GM21423 (cell line): ENCODE measurements at regions not wholly inside any gene's neighbourhood (a gene's known extent, or its start where the extent isn't known, plus 50 kb on each side); places are given as distances from the start of the nearest gene placed in this dataset.
"Not testable (repeated sequence)": the region's sequence is repeated elsewhere in the genome, so short reads cannot be mapped to it uniquely, and the experiment has no call there.

Experiments used
- ATAC-seq: cut with Tn5 transposase; IDR thresholded peaks from one replicate; pipeline ENCODE4 v1.9.1; 2021; ENCODE audit warnings: mild to moderate bottlenecking, moderate library complexity; ENCODE audit not compliant: unreplicated experiment

- ATAC-seq, result peak; percentile 83
Observed at GRCh38 chr12:59055204-59055860, 135.0 kb upstream of the LRIG3 start.

GRCh38 chr12:59053266-59053899, 133.1 kb upstream of the LRIG3 start:
- ATAC-seq, result not testable (repeated sequence)

- no peak for ATAC-seq
Observed at GRCh38 chr12:59046763-59047534, 126.6 kb upstream of the LRIG3 start.

DNA sequence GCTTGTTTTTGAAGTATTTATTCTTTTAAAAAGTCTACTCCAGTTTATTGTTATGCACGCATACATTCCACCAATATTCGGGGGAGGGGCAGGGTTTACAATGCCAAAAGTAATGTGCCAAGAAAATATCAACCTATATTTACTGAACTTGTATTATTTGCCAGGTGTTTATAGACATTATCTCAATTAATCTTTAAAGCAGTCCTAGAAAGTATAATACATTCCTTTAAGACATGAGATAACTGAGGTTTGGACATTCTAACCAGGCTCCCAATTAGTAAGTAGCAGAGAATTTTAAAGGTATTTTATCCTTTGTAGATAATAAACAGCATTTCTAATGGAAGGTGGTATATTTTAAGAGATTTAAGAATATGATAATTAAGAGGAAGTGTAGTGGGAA, 124.5 kb upstream of the LRIG3 start:
- no peak for ATAC-seq

DNA sequence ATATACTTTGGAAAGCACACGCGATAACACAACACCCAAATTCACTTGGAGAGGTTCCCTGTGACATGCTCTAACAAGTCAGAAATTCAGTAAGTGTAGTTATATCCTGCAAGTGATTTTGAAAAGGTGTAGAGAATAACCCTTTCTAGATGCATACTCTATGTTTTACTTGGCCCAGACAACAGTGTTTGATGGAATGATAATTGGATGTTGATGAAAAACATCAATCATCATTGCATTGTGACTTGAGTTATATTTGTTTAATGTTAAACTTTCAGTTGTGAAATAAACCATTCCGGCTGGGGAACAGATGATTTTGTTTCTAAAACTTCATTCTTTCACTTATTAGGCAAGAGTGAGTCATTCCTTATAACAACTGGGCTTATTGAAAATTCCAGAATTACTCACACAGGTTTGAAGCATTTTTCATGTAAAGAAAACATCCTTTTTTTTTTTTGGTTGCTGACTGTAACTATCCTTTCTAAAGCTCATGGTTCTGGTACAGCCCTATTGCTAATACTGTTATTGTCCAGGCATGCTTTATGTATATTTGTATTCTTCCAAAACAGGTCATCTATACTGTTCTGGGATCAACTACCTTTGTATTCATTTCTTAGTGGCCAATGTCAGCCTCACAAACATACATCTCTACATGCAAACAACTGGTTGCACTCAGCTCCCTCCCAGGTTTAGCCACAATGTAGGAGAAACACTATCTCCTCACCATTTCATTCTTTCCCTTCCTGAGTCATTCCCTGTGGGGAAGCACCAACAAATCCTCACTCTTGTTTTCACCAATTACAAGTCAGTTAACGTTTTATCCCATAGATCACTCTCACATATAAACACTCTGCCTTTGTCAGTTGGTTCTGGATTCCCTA, 121.2 kb upstream of the LRIG3 start:
- ATAC-seq, result no peak

GRCh38 chr12:59040656-59041055, 120.4 kb upstream of the LRIG3 start:
- no peak for ATAC-seq

DNA sequence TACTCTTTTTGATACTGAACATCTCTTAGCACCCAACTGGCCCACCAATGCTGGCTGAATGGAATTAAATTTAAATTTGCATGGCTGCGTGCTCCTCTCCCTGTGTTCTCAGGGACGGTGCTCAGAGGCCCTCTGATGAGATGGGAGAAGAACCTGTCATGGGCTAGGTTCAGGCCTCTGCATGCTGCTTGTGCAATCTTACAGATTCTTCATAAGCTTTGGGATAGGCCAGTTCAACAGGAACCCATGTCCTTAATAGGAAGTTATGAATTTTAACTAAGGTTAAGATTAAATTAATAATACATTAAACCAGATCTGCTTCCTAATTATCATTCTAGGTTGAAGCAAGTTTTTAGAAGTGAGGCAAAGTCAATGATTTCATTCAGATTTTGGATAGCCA, 119.7 kb upstream of the LRIG3 start:
- no peak for ATAC-seq

DNA sequence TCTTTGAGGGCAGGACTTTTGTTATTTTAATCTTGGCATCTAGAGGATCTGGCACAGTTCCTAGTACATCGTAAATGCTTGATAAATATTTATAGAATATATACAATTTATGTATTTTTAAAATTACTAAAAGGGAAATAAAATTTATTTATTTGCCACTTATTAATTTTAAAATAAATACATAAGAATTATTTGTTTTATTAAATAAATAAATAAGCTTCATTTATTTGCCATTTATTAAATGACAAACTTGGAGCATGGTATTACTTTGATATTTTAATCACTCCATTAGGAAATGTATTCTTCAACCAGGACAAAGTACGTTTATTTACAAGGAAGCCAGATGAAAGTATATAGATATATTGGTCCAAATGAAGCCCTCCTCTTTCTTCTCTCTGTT, 118.7 kb upstream of the LRIG3 start:
- no peak for ATAC-seq

DNA sequence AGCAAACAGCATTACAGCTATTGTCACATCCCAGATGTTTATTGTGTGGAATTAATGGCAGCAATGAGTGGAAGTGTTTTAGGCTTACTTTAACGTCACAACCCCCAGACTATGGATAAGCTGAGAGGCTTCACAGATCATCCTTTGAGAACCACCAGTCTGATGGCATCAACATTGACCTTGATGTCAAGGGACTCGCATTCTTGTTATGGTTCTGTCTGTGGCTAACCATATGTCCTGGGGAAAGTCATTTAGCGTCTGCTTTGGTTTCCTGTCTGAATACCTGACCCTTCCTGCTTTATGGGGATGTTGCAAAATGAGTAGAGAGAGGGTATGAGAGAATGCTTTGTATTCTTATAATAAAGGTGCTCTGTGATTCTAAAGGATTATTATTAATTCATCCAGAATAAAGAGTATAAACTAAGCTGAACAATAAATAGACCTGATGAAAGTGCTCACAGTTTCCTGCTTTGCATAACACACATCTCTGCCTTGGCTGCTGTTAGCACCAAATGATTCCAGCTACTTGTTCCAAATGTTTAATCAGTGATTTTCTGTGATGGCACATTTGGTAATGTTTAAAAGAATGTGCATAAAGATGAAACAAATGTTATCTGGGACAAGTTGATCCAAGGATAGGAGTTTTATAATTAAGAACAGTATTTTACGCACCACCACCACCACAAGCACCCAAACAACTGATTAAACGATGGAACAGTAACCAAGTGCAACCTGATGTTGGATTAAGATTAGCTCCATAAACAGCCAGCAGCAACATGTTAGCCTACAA, 116.9 kb upstream of the LRIG3 start:
- ATAC-seq, result no peak

GRCh38 chr12:59036347-59036746, 116.0 kb upstream of the LRIG3 start:
- no peak for ATAC-seq

- ATAC-seq, result no peak
Observed at GRCh38 chr12:59031313-59031712, 111.0 kb upstream of the LRIG3 start.

DNA sequence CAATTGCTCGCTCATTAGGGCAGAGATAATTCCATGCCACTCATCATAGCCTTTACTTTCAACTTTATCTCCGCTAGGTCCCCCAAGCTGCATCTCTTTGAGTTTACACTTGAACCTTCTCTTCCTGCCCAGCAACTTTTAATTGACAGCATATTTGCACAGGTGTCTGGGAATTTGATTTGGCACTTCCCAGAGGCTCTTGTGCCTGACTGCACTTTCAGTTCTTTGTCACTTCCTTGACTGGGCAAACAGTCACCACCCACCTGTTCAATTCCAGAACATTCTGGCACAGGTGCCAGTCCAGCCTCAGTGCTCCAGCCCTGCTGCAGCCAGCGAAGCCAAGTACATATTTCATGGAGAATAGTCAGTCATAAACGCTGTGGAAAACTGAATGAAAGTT, 110.1 kb upstream of the LRIG3 start:
- no peak for ATAC-seq

- no peak for ATAC-seq
Observed at GRCh38 chr12:59027199-59027598, 106.9 kb upstream of the LRIG3 start.

DNA sequence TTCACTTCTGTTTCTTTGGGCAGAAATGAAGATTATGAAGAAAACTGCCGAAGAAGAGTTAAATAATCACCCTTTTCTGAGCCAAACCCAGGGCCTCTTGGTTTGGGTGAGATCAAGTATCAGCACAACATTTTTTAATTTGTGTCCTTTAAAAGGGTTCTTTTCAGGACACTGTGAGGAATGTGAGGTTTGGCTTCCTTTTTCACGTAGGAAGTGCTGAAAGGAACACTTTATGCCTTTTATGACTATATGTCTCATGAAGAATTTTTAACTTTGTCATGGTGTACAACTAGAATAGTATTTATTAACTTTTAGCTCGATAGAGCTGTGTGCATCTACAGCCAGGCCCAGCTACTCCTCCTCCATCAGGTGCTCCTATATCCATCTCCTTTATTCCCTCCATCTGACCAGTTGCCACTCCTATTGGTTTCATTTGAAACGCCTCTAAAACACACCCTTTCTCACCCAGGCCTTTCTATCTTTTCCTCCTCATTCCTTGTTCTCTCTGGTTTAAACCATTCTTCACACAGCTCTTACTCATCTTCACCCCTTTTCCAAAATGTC, 103.6 kb upstream of the LRIG3 start:
- no peak for ATAC-seq

- no peak for ATAC-seq
Observed at GRCh38 chr12:59020073-59020946, 100.0 kb upstream of the LRIG3 start.

GRCh38 chr12:59014885-59015284, 94.6 kb upstream of the LRIG3 start:
- ATAC-seq, result no peak

DNA sequence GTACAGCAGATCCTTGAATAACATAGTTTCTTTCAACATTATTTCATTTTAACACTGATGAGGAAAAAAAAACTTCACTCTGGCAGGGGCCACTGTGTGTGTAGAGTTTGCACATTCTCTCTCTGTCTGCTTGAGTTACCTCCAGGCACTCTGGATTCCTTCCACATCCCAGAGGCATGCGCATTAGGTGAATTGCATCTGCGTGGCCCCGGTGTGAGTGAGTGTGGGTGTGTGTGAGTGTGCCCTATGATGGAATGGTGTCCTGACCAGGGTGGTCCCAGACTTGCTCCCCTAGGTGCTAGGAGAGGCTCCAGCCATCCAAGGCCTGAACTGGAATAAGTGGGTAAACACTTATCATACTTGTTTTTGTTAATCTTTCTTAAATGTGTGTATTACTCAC, 90.6 kb upstream of the LRIG3 start:
- no peak for ATAC-seq

- no peak for ATAC-seq
Observed at GRCh38 chr12:59010118-59010517, 89.8 kb upstream of the LRIG3 start.

DNA sequence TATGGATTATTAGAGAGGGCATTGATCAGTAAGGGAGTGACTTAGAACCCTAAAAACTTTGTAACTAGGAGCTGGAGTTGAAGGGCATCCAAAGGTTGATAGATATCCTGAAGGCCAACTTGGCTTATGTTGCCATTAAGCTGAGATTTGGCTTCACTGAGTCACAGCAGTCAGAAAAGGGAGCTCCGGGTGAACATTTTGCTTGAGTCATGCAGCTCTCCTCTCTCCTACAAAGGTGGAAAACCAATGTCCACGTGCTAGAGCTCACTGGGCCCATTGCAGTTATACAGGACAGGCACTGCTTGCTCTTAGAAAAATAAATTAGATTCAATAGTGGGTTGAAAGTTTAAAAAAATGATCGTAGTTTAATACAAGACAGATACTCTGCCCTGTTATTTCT, 87.3 kb upstream of the LRIG3 start:
- no peak for ATAC-seq
